Neural cell (in vitro differentiated cells): ENCODE measurements at regions not wholly inside any gene's neighbourhood (a gene's known extent, or its start where the extent isn't known, plus 50 kb on each side); places are given as distances from the start of the nearest gene placed in this dataset.

ENCODE experiments used
- H2AFZ ChIP-seq: fragments of 200-600, 300-800 bp; sonication (generic), shearing (Covaris generic); 2 replicates; pipeline ENCODE4 v1.6.0; 2014; ENCODE audit warnings: low read depth, mild to moderate bottlenecking, antibody characterized with exemption, low read length, moderate library complexity
- H3F3A ChIP-seq: fragments of 200-600 bp; shearing (Covaris generic); 2 replicates; pipeline ENCODE4 v1.6.1; 2016; ENCODE audit warnings: mild to moderate bottlenecking, moderate library complexity, mixed read lengths, antibody characterized with exemption, low read length; ENCODE audit not compliant: insufficient read depth, poor library complexity, severe bottlenecking
- H3K27ac ChIP-seq: fragments of 200-600, 300-800 bp; sonication (generic), shearing (Covaris generic); 2 replicates; pipeline ENCODE4 v1.5.1; 2014; ENCODE audit warnings: mild to moderate bottlenecking, low read length, moderate library complexity
- H3K27me3 ChIP-seq: fragments of 300-800, 200-600 bp; sonication (generic), shearing (Covaris generic); 2 replicates; pipeline ENCODE4 v1.6.0; 2014; ENCODE audit warnings: mild to moderate bottlenecking, low read depth, low read length, moderate library complexity; ENCODE audit not compliant: insufficient read depth
- H3K36me3 ChIP-seq: fragments of 300-800, 200-600 bp; sonication (generic), shearing (Covaris generic); 2 replicates; pipeline ENCODE4 v1.5.1; 2014; ENCODE audit warnings: mild to moderate bottlenecking, antibody characterized with exemption, low read length, moderate library complexity; ENCODE audit not compliant: insufficient read depth
- H3K4me2 ChIP-seq: fragments of 300-800, 200-600 bp; sonication (generic), shearing (Covaris generic); 2 replicates; pipeline ENCODE4 v1.6.0; 2014; ENCODE audit warnings: mild to moderate bottlenecking, low read length
- H3K4me3 ChIP-seq: fragments of 300-800, 200-600 bp; sonication (generic), shearing (Covaris generic); 2 replicates; pipeline ENCODE4 v1.5.1; 2014; ENCODE audit warnings: mild to moderate bottlenecking, low read length, moderate library complexity
- H3K79me2 ChIP-seq: fragments of 200-600 bp; shearing (Covaris generic); replicated peaks from 2 replicates; pipeline ENCODE4 v1.6.0; 2014; ENCODE audit warnings: mild to moderate bottlenecking, low read length, moderate library complexity; ENCODE audit not compliant: insufficient read depth
- H3K9ac ChIP-seq: fragments of 300-800, 200-600 bp; sonication (generic), shearing (Covaris generic); 2 replicates; pipeline ENCODE4 v1.6.1; 2016; ENCODE audit warnings: mild to moderate bottlenecking, low read length, mixed read lengths
- H3K9me2 ChIP-seq: fragments of 200-600 bp; shearing (Covaris generic); 2 replicates; pipeline ENCODE4 v1.6.1; 2016; ENCODE audit warnings: mild to moderate bottlenecking, low read length, mixed read lengths; ENCODE audit not compliant: insufficient read depth
- H3K9me3 ChIP-seq: fragments of 200-600, 300-800 bp; sonication (generic), shearing (Covaris generic); 2 replicates; pipeline ENCODE4 v1.6.1; 2016; ENCODE audit warnings: mild to moderate bottlenecking, mixed run types, low read length, moderate library complexity, mixed read lengths
- H4K20me1 ChIP-seq: fragments of 200-600 bp; shearing (Covaris generic); 2 replicates; pipeline ENCODE4 v1.6.1; 2016; ENCODE audit warnings: mild to moderate bottlenecking, mixed run types; ENCODE audit not compliant: insufficient read depth
- EP300 ChIP-seq: fragments of 450-650 bp; conservative IDR thresholded peaks from 2 replicates; pipeline ENCODE4 v1.6.1; 2014; ENCODE audit warnings: antibody characterized with exemption, mild to moderate bottlenecking, moderate library complexity; ENCODE audit not compliant: poor library complexity, severe bottlenecking
- EZH2 ChIP-seq: fragments of 200-600, 300-800 bp; shearing (Covaris generic), sonication (generic); IDR thresholded peaks from 2 replicates; pipeline ENCODE4 v1.6.1; 2014; ENCODE audit warnings: antibody characterized with exemption, low read length, borderline replicate concordance, mild to moderate bottlenecking; ENCODE audit not compliant: insufficient read depth, poor library complexity, severe bottlenecking
- MXI1 ChIP-seq: fragments of 450-650 bp; conservative IDR thresholded peaks from 2 replicates; pipeline ENCODE4 v1.6.1; 2014; ENCODE audit warnings: antibody characterized with exemption, mild to moderate bottlenecking; ENCODE audit not compliant: poor library complexity, severe bottlenecking
- POLR2AphosphoS5 ChIP-seq: IDR thresholded peaks from 2 replicates; pipeline ENCODE4 v1.6.1; 2012
- RAD21 ChIP-seq: fragments of 450-650 bp; conservative IDR thresholded peaks from 2 replicates; pipeline ENCODE4 v1.6.1; 2014; ENCODE audit warnings: antibody characterized with exemption, mild to moderate bottlenecking, moderate library complexity
- REST ChIP-seq: IDR thresholded peaks from 2 replicates; pipeline ENCODE4 v1.6.1; 2012; ENCODE audit warnings: borderline replicate concordance
- SMC3 ChIP-seq: fragments of 450-650 bp; conservative IDR thresholded peaks from 2 replicates; pipeline ENCODE4 v1.6.1; 2014; ENCODE audit warnings: antibody characterized with exemption, mild to moderate bottlenecking, moderate library complexity; ENCODE audit not compliant: poor library complexity
- TAF1 ChIP-seq: IDR thresholded peaks from 2 replicates; pipeline ENCODE4 v1.6.1; 2012; ENCODE audit warnings: low read depth
- TF ChIP-seq, protein P1 (sequence below): fragments of 450-650 bp; IDR thresholded peaks from 2 replicates; pipeline ENCODE4 v1.5.1; 2014; ENCODE audit warnings: antibody characterized with exemption, mild to moderate bottlenecking, moderate library complexity; ENCODE audit not compliant: poor library complexity, severe bottlenecking

DNA sequence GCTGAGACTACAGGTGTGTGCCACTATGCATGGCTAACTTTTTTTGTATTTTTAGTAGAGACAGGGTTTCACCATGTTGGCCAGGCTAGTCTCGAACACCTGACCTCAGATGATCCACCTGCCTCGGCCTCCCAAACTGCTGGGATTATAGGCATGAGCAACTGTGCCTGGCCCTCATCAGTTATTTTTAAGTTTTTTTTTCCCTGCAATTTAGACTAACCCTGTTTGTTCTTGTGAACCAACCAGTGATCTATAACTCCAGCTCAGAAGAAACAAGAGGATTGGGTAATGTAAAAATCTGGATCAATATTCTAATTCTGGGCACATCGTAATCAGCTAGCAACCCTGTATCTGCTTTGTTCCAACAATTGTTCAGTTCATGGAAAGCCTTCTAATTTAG, 155.7 kb downstream of the NXNL2 start:
- no peaks in the 10 kb centered on the region for H3K9me2 ChIP-seq
- no peaks in the 10 kb centered on the region for H3K36me3 ChIP-seq
- H4K20me1 ChIP-seq = no peaks in the 10 kb centered on the region
- no peaks in the 10 kb centered on the region for H3K9me3 ChIP-seq
- H3K4me2 ChIP-seq = no peak overlapping the region
- no peak overlapping the region for H2AFZ ChIP-seq
- no peaks in the 10 kb centered on the region for H3K79me2 ChIP-seq
- H3K27ac ChIP-seq = no peak overlapping the region
- no peak overlapping the region for H3K4me3 ChIP-seq
- H3K27me3 ChIP-seq = no peaks in the 10 kb centered on the region
- no peak overlapping the region for H3K9ac ChIP-seq
- TF ChIP-seq SMC3 (no peak), MXI1 (no peak), RAD21 (no peak), TAF1 (no peak), EP300 (no peak), EZH2 (no peak), POLR2AphosphoS5 (no peak), REST (no peak)
- TF ChIP-seq, protein P1, sequence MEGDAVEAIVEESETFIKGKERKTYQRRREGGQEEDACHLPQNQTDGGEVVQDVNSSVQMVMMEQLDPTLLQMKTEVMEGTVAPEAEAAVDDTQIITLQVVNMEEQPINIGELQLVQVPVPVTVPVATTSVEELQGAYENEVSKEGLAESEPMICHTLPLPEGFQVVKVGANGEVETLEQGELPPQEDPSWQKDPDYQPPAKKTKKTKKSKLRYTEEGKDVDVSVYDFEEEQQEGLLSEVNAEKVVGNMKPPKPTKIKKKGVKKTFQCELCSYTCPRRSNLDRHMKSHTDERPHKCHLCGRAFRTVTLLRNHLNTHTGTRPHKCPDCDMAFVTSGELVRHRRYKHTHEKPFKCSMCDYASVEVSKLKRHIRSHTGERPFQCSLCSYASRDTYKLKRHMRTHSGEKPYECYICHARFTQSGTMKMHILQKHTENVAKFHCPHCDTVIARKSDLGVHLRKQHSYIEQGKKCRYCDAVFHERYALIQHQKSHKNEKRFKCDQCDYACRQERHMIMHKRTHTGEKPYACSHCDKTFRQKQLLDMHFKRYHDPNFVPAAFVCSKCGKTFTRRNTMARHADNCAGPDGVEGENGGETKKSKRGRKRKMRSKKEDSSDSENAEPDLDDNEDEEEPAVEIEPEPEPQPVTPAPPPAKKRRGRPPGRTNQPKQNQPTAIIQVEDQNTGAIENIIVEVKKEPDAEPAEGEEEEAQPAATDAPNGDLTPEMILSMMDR = no peak
- no peaks in the 10 kb centered on the region for H3F3A ChIP-seq

DNA sequence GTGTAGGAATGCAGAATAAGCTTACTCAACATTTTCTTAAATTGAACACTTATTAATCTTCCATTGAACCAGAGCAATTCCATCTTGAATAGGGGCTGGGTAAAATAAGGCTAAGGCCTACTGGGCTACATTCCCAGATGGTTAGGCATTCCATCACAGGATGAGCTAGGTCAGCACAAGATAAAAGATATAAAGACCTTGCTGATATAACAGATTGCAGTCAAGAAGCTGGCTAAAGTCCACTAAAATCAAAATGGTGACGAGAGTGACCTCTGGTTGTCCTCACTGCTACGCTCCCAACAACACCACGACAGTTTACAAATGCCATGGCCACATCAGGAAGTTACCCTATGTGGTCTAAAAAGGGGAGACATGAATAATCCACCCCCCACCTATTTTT, 156.1 kb downstream of the NXNL2 start:
- TF ChIP-seq MXI1 (no peak), REST (no peak), POLR2AphosphoS5 (no peak), RAD21 (no peak), SMC3 (no peak), EZH2 (no peak), TAF1 (no peak), EP300 (no peak)
- TF ChIP-seq, protein P1 = no peak
- H2AFZ ChIP-seq = no peak overlapping the region
- H3K9ac ChIP-seq = no peak overlapping the region

More for the DNA sequence above, 156.1 kb downstream of the NXNL2 start:
- Histone ChIP-seq H3K9me3 (no peaks in the 10 kb centered on the region), H3K79me2 (no peaks in the 10 kb centered on the region), H3K27me3 (no peaks in the 10 kb centered on the region), H4K20me1 (no peaks in the 10 kb centered on the region), H3K36me3 (no peaks in the 10 kb centered on the region), H3K9me2 (no peaks in the 10 kb centered on the region), H3K4me3 (no peak overlapping the region), H3F3A (no peaks in the 10 kb centered on the region), H3K4me2 (no peak overlapping the region), H3K27ac (no peak overlapping the region)
